Caco-2 (cell line): ENCODE measurements at regions not wholly inside any gene's neighbourhood (a gene's known extent, or its start where the extent isn't known, plus 50 kb on each side); places are given as distances from the start of the nearest gene placed in this dataset.

Experiments
- BruUV-seq: library from RNA; stranded (reverse); fragments of 400-500 nt; replicated peaks from 2 replicates; lab custom pipeline; 2021; lab: Mats Ljungman, UMichigan
- CTCF ChIA-PET: fragments of 300-600 bp; sonication (Branson Sonifier 250); formaldehyde crosslinking; loops from one replicate; lab custom pipeline; 2022; ENCODE audit warnings: antibody characterized with exemption; lab: Charles Lee
- POLR2A ChIA-PET: fragments of 300-600 bp; sonication (Branson Sonifier 250); formaldehyde crosslinking; loops from one replicate; lab custom pipeline; 2022; ENCODE audit warnings: antibody characterized with exemption; lab: Charles Lee
- DNase-seq, 2 experiments: peaks; one replicate each; pipeline versions ENCODE4 v3.0.0 to v3.0.0-alpha.2; 2020 to 2022
- H3K27me3 ChIP-seq: replicated peaks from 2 replicates; pipeline ENCODE4 v1.6.0; 2011; ENCODE audit warnings: low read length; ENCODE audit not compliant: control insufficient read depth, insufficient read depth
- H3K36me3 ChIP-seq: 2 replicates; pipeline ENCODE4 v1.5.1; 2011; ENCODE audit warnings: low read length; ENCODE audit not compliant: control insufficient read depth, insufficient read depth
- H3K4me1 ChIP-seq: fragments of 250-450 bp; sonication (Bioruptor Pico); 2 replicates; pipeline ENCODE4 v1.5.1; 2020; ENCODE audit warnings: mild to moderate bottlenecking
- H3K4me3 ChIP-seq: 2 replicates; pipeline ENCODE4 v1.5.1; 2011; ENCODE audit warnings: low read depth, mild to moderate bottlenecking, control low read depth, low read length
- H3K9me3 ChIP-seq: fragments of 250-450 bp; sonication (Bioruptor Pico); 2 replicates; pipeline ENCODE4 v1.5.1; 2020; ENCODE audit warnings: mild to moderate bottlenecking, moderate library complexity
- H3K27ac Mint-ChIP-seq: one replicate; pipeline ENCODE4 v1.8.0; 2022; ENCODE audit warnings: mixed read lengths; ENCODE audit not compliant: unreplicated experiment
- H3K27me3 Mint-ChIP-seq: one replicate; pipeline ENCODE4 v1.8.0; 2022; ENCODE audit warnings: mixed read lengths; ENCODE audit not compliant: insufficient read depth, unreplicated experiment
- H3K36me3 Mint-ChIP-seq: one replicate; pipeline ENCODE4 v1.8.0; 2022; ENCODE audit warnings: mild to moderate bottlenecking, mixed read lengths; ENCODE audit not compliant: insufficient read depth, unreplicated experiment
- H3K4me1 Mint-ChIP-seq: one replicate; pipeline ENCODE4 v1.8.0; 2022; ENCODE audit warnings: low read depth, mixed read lengths; ENCODE audit not compliant: unreplicated experiment
- H3K4me3 Mint-ChIP-seq: one replicate; pipeline ENCODE4 v1.8.0; 2022; ENCODE audit warnings: mild to moderate bottlenecking, moderate library complexity, mixed read lengths; ENCODE audit not compliant: unreplicated experiment
- H3K9me3 Mint-ChIP-seq: one replicate; pipeline ENCODE4 v1.8.0; 2022; ENCODE audit warnings: mixed read lengths; ENCODE audit not compliant: unreplicated experiment
- intact Hi-C: fragments of 100-400 bp; cut with micrococcal nuclease; formaldehyde crosslinking; loops from one replicate; pipeline ENCODE4 v1.10.0; 2022; ENCODE audit not compliant: unreplicated experiment
- TF ChIP-seq, protein P1 (sequence below), 2 experiments: fragments of 200-600 bp in 1 of 2; IDR thresholded peaks; 1 replicate in 1 of 2; 2 replicates in 1 of 2; pipeline versions ENCODE4 v1.5.1 to v1.8.0; 2011 to 2022; ENCODE audit warnings: antibody characterized with exemption in 1 of 2, control low read depth in 1 of 2, inconsistent platforms in 1 of 2, low read depth in 1 of 2, low read length in 1 of 2, mild to moderate bottlenecking in 1 of 2, moderate library complexity in 1 of 2; ENCODE audit not compliant: insufficient read depth in 1 of 2, severe bottlenecking in 1 of 2, unreplicated experiment in 1 of 2

DNA sequence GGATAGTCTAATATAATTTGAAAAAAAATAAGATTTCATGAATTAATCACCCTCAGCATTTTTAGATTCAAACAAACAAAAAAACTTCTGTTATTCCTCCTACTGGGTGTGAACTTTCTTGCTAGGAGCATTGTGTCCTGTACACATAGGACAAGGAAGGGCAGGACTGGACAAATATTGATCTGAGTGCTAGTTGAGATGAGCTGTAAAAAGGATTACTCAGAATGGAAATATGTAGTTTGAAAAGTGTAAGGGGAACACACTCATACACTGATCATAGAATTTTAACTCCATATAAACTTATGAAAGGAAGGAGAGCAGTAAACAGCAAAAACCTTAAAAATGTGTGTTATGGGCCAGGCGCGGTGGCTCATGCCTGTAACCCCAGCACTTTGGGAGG is 156.5 kb upstream of the ZNF648 start:
- CTCF ChIA-PET: interaction anchor here (0.5 to 1.0 kb wide), 3 partner anchors 71 to 181 kb away, joined by 3 to 6 read pairs (median 3); no protein-coding TSS in a partner anchor

GRCh38 chr1:182217071-182217470 is 155.6 kb upstream of the ZNF648 start:
- no peak overlapping the region for H3K4me3 Mint-ChIP-seq
- no peaks in the 10 kb centered on the region for H3K27me3 Mint-ChIP-seq
- CTCF ChIA-PET: no interaction called here
- H3K4me1 Mint-ChIP-seq: peaks cover 17% of the 10 kb centered on the region
- Histone ChIP-seq H3K4me3 (no peak overlapping the region), H3K36me3 (no peaks in the 10 kb centered on the region), H3K4me1 (no peaks in the 10 kb centered on the region), H3K9me3 (no peaks in the 10 kb centered on the region), H3K27me3 (no peaks in the 10 kb centered on the region)
- TF ChIP-seq, protein P1, sequence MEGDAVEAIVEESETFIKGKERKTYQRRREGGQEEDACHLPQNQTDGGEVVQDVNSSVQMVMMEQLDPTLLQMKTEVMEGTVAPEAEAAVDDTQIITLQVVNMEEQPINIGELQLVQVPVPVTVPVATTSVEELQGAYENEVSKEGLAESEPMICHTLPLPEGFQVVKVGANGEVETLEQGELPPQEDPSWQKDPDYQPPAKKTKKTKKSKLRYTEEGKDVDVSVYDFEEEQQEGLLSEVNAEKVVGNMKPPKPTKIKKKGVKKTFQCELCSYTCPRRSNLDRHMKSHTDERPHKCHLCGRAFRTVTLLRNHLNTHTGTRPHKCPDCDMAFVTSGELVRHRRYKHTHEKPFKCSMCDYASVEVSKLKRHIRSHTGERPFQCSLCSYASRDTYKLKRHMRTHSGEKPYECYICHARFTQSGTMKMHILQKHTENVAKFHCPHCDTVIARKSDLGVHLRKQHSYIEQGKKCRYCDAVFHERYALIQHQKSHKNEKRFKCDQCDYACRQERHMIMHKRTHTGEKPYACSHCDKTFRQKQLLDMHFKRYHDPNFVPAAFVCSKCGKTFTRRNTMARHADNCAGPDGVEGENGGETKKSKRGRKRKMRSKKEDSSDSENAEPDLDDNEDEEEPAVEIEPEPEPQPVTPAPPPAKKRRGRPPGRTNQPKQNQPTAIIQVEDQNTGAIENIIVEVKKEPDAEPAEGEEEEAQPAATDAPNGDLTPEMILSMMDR (IDR thresholded peaks at IDR 0.05; ENCODE audit: insufficient read depth in 1 of 2, low read depth in 1 of 2, low read length in 1 of 2, severe bottlenecking in 1 of 2, unreplicated experiment in 1 of 2): no peak
- POLR2A ChIA-PET: no interaction called here
- H3K36me3 Mint-ChIP-seq: no peaks in the 10 kb centered on the region
- peaks cover 54% of the 10 kb centered on the region for H3K9me3 Mint-ChIP-seq
- no peak overlapping the region for H3K27ac Mint-ChIP-seq
- intact Hi-C loops: no loop called here
- BruUV-seq: no TSS peak
- DNase-seq: no peak

More for the DNA sequence above, 156.5 kb upstream of the ZNF648 start:
- Histone ChIP-seq H3K27me3 (no peaks in the 10 kb centered on the region), H3K36me3 (no peaks in the 10 kb centered on the region), H3K4me3 (no peak overlapping the region), H3K9me3 (no peaks in the 10 kb centered on the region), H3K4me1 (no peaks in the 10 kb centered on the region)
- no peaks in the 10 kb centered on the region for H3K36me3 Mint-ChIP-seq
- peaks cover 17% of the 10 kb centered on the region for H3K4me1 Mint-ChIP-seq
- peaks cover 52% of the 10 kb centered on the region for H3K9me3 Mint-ChIP-seq
- POLR2A ChIA-PET: no interaction called here
- no peak overlapping the region for H3K4me3 Mint-ChIP-seq
- H3K27me3 Mint-ChIP-seq: no peaks in the 10 kb centered on the region
- H3K27ac Mint-ChIP-seq: peak overlapping the region; percentile 51
- no TSS peak for BruUV-seq
- TF ChIP-seq, protein P1 (IDR thresholded peaks at IDR 0.05; ENCODE audit: insufficient read depth in 1 of 2, low read depth in 1 of 2, low read length in 1 of 2, severe bottlenecking in 1 of 2, unreplicated experiment in 1 of 2): no peak
- intact Hi-C loops: no loop called here
- DNase-seq: no peak

DNA sequence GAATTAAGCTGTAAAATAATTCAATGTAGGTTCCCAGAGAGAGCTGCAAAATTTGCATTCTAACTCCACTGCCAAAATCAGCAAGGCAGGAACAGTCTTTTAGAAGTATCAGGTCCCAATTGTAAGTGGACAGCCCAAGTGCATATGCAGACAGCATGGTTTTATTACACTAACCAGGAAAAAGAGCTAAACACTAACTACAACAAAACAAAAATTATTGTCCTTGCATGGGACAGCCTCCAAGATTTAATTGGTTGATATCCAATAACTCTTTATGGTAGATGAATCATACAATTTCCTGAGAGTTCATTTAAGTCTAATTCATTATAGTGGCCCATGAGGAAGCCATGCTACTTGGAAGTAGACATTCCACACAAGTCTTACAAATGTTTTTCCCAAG is 154.3 kb upstream of the ZNF648 start:
- Histone ChIP-seq H3K4me1 (no peaks in the 10 kb centered on the region), H3K9me3 (no peaks in the 10 kb centered on the region), H3K27me3 (no peaks in the 10 kb centered on the region), H3K36me3 (no peaks in the 10 kb centered on the region), H3K4me3 (no peak overlapping the region)
- Mint-ChIP-seq H3K27me3 (no peaks in the 10 kb centered on the region), H3K27ac (no peak overlapping the region), H3K4me1 (peaks cover 23% of the 10 kb centered on the region), H3K36me3 (no peaks in the 10 kb centered on the region), H3K4me3 (no peak overlapping the region), H3K9me3 (peaks cover 46% of the 10 kb centered on the region)
- intact Hi-C loops: no loop called here
- ChIA-PET POLR2A (no interaction called here), CTCF (interaction anchor here (1.2 kb wide), 1 partner anchor 72 kb away, joined by 5 read pairs; no protein-coding TSS in a partner anchor)
- DNase-seq: no peak
- TF ChIP-seq, protein P1 (IDR thresholded peaks at IDR 0.05; ENCODE audit: insufficient read depth in 1 of 2, low read depth in 1 of 2, low read length in 1 of 2, severe bottlenecking in 1 of 2, unreplicated experiment in 1 of 2): no peak
- no TSS peak for BruUV-seq
